NCI-H1694 (cell line): ENCODE measurements at regions not wholly inside any gene's neighbourhood (a gene's known extent, or its start where the extent isn't known, plus 50 kb on each side); places are given as distances from the start of the nearest gene placed in this dataset.

Experiments
- DNase-seq: peaks from one replicate; lab custom pipeline; 2025; lab: John Stamatoyannopoulos, UW

- no peak for DNase-seq
These were observed 452.9 kb upstream of the DSEL start for GRCh38 chr18:67969458-67969857.

GRCh38 chr18:67966224-67966623 lies 449.7 kb upstream of the DSEL start:
- no peak for DNase-seq

GRCh38 chr18:67964462-67964861 lies 447.9 kb upstream of the DSEL start:
- DNase-seq = no peak

- DNase-seq = no peak
These were observed 445.4 kb upstream of the DSEL start for GRCh38 chr18:67961701-67962440.

GRCh38 chr18:67957684-67958083 lies 441.2 kb upstream of the DSEL start:
- DNase-seq = no peak

GRCh38 chr18:67954594-67954993 lies 438.1 kb upstream of the DSEL start:
- no peak for DNase-seq

GRCh38 chr18:67951137-67951536 lies 434.6 kb upstream of the DSEL start:
- DNase-seq = no peak

- DNase-seq = no peak
These were observed 422.1 kb upstream of the DSEL start for GRCh38 chr18:67938660-67939059.

GRCh38 chr18:67935638-67936037 lies 419.1 kb upstream of the DSEL start:
- no peak for DNase-seq

- DNase-seq = no peak
These were observed 416.8 kb upstream of the DSEL start for GRCh38 chr18:67933271-67933670.

GRCh38 chr18:67932271-67932670 lies 415.8 kb upstream of the DSEL start:
- DNase-seq = peak; percentile 80

GRCh38 chr18:67926929-67927864 lies 410.7 kb upstream of the DSEL start:
- DNase-seq = no peak

GRCh38 chr18:67924656-67925055 lies 408.1 kb upstream of the DSEL start:
- DNase-seq = no peak

GRCh38 chr18:67919316-67919715 lies 402.8 kb upstream of the DSEL start:
- no peak for DNase-seq

- no peak for DNase-seq
These were observed 399.6 kb upstream of the DSEL start for GRCh38 chr18:67916097-67916496.

GRCh38 chr18:67913040-67913439 lies 396.5 kb upstream of the DSEL start:
- DNase-seq = no peak

- DNase-seq = no peak
These were observed 385.1 kb upstream of the DSEL start for GRCh38 chr18:67901573-67901972.

- DNase-seq = peak; percentile 25
These were observed 379.9 kb upstream of the DSEL start for GRCh38 chr18:67896451-67896850.

GRCh38 chr18:67893916-67894315 lies 377.4 kb upstream of the DSEL start:
- DNase-seq = no peak

- DNase-seq = peak; percentile 0
These were observed 360.4 kb upstream of the DSEL start for GRCh38 chr18:67876871-67877270.

GRCh38 chr18:67875944-67876343 lies 359.4 kb upstream of the DSEL start:
- peak; percentile 9 for DNase-seq

GRCh38 chr18:67875060-67875459 lies 358.5 kb upstream of the DSEL start:
- no peak for DNase-seq

- no peak for DNase-seq
These were observed 348.9 kb upstream of the DSEL start for GRCh38 chr18:67865400-67865799.
